ENCODE measurements at regions not wholly inside any gene's neighbourhood (a gene's known extent, or its start where the extent isn't known, plus 50 kb on each side); places are given as distances from the start of the nearest gene placed in this dataset.

DNA sequence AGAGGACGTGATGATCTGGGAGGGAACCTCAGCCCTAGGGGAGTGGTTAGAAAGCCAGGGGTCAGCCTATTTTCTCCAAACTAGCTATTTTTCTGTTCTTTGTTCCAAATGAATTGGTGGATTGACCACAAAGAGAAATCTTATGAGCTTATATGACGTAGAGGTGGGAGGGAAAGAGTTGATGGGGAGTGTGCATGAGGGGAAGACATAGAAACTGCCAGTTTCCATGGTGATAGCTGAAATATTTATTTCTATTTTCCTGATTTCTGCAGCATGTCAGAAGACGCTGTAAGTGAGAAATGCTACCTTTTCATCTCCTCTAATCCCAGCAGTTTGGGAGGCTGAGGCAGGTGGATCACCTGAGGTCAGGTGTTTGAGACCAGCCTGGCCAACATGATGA lies 51.4 kb upstream of the CISTR start:
- no peak for DNase-seq (ENCODE audit: low spot score)

DNA sequence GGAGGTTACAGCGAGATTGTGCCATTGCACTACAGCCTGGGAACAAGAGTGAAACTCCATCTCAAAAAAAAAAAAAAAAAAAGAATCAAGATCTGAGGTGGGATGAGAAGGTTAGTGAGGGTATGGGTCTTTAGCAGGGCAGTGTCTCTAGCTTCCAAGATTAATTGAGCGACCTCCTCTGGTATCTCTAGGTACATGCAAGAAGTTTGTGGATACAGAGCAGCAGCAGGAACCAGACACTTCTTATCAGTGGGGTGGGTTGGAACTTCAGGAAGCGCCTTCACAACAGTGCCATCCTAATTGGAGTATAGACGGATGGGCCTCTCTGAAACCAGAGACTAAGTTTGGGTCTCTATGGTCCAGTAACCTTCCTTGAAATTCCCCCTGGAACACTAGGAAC lies 51.9 kb upstream of the CISTR start:
- DNase-seq (ENCODE audit: low spot score), result no peak

DNA sequence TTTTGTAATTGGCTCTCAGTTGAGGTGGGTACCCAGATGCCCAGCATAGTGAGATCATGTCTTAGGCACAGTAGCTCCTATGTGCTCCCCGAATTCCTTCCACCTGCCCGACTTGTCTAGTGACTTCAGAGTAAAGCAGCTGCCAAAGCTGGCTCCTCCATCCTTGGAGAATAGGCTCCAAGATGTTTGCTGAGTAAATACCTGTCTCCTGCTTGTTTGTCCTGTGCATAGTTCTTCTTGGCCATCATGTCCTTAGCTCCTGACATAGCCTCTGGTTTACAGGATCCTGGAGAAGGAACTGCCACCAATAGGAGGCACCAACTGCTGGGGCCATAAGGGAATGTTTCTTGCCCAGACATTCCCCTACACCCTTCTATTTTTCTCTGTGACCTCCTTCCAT lies 52.6 kb upstream of the CISTR start:
- DNase-seq (ENCODE audit: low spot score), result no peak

DNA sequence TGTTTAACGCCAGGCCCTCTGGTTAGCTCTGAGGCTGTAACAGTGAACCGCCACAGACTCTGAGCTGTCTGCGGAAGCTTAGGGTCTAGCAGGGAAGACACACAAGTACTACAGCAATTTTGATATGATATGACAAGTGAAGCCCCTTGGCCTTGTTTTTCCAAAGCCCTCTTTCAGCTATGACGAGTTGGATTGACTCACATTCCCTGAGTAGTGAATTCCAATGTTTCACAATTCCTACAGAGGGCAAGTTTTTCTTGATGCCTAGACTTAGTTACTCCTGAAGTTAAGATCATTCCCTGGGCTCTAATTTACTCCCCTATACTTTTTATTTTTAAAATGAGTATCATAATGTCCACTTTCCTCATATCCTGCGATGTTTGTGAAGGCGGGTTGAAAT lies 53.3 kb upstream of the CISTR start:
- DNase-seq (ENCODE audit: low spot score), result no peak

DNA sequence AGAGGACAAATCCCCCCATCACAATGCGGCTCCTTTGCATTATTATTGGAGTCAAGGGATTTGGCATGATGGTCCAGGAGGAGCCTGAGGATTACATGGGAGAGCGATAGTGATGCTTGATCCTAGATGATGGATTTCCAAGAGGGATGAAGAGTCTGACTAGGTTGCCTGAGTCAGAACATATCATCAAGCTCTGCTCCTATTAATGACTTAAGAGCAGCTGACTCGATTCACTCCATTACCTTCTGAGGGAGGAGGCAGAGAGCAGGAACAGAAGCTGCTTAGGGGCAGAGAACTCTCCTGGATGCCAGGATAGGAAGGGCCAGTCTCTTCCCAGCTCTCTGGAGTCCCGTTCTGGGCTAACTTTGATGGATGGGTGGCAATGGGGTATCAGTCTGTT lies 54.0 kb upstream of the CISTR start:
- DNase-seq (ENCODE audit: low spot score), result no peak

DNA sequence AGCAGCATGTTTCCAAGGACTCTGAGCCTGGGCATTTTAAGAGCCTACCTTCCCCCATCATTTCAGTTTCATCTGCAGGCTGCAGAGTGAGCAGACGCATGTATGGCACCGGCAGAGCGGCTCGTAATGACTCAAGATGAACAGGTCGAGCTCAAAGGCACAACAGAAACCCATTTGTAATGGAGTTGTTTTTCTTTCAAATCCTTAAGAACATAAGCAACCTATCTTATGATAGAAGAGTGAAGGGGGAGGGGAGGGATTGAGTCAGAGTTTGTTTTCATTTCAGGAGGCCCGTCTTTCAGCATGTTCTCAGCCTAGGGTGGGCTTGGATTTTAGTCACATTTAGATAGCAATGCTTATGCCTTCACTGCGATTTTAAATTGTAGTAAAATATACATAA lies 54.9 kb upstream of the CISTR start:
- no peak for DNase-seq (ENCODE audit: low spot score)

DNA sequence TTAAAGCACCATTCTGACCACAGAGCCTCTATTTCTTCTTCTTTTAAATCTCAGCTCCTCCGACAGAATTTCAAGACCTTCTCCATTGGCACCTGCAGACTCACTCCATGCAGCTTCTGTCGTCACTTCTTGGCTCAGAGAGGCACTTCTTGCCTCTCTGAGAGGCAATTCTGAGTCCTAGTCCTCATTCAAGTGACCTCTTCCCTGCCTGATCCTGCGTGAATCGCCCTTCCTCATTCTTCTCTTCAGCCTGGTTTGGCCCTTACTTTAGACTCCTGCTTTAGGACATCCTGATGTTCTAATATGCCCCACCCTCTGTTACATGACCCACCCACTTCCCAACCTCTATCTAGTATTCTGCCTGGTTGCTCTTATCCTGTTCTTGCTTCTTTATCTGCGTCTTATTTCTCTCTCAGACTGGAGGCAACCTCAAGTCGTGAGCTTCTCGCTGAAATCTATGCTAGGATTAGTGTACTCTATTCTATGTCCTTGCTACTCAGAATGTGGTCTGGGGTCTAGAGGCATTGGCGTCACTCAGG lies 55.6 kb upstream of the CISTR start:
- no peak for DNase-seq (ENCODE audit: low spot score)

DNA sequence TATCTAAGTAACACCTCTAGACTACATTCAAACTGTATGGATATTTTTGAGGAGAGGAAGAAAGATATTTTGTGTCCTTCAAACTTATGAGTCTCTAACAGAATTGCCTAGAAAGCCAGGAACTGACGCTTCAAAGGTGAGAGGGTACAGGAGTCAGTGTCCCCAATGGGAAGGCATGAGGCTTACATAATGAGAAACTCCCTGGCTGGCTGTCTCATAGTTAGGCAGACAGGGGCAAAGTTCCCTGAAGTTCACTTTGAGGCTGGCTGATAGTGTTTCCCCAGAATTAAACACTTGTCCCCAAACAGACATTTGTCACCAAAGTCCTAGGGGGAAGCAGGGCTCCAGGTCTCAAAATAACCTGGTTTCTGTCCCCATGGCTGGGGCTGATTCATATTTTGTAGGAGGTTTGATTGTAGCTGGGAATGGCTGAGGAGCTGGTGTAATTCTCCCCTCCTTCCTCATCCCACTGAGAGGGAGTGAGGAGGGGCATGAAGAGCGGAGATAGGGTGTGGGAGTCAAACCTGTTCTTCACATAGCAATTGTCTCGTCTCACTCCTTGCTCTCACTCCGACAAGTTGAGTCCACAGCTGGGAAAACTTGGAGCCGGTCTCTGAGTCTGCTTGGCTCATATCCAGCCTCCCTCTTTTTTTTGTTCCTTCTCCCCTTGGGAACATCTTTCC lies 56.4 kb upstream of the CISTR start:
- no peak for DNase-seq (ENCODE audit: low spot score)

DNA sequence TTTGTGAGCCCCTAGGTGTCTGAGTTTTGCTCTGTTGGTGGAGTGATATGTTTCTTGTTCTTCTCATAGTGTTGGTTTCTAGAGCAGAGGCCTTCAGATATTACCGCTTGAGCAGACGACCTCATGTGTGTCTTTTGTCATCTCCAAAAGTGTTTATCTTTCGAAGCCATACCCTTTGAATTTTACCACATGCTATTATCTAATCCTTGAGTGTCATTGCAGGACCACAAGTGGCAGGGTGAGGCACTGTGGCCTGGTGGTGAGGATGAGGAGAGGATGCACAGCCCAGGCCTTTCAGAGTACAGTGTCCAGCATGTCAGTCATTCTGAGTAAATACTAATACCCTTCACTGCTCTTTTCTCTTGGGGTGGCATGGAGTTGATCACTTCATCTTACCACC lies 57.2 kb upstream of the CISTR start:
- DNase-seq (ENCODE audit: low spot score), result no peak

DNA sequence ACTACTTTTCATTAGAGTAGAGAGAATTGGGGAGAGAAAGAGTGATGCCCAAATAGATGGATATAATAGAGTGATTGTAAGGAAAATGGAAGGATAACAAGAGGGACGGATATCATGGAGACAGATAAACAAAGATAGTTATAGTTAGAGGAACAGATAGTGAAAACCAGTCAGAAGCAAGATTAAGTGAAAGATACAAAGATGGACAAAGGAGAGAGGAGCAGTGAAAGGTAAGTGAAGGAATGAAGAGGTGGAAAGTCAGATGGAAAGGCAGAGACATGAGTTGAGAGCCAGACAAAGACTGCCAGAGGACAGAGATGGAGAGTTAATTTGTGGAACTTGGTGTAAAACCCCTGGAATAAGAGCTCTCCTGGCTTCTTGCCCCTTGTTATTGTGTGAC lies 59.2 kb upstream of the CISTR start:
- no peak for DNase-seq (ENCODE audit: low spot score)

DNA sequence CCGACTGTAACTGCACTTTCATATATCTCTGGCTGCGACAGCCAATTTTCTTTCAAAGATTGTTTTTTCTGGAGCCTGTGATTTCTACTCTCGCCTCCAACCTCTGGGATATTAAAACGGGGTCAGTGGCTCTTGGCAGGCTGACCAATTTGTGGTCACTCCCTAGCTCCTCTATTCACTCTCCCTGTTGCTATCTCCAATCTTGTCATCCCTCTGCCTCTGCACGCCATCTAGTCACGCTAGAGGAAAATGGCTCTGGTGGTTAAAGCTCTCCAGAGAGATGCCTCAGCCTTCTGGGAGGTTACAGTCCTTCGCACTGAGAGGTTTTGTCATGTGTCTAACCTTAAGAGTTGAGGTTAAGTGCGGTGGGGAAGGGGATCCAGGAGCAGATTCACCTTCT lies 59.8 kb upstream of the CISTR start:
- no peak for DNase-seq (ENCODE audit: low spot score)

DNA sequence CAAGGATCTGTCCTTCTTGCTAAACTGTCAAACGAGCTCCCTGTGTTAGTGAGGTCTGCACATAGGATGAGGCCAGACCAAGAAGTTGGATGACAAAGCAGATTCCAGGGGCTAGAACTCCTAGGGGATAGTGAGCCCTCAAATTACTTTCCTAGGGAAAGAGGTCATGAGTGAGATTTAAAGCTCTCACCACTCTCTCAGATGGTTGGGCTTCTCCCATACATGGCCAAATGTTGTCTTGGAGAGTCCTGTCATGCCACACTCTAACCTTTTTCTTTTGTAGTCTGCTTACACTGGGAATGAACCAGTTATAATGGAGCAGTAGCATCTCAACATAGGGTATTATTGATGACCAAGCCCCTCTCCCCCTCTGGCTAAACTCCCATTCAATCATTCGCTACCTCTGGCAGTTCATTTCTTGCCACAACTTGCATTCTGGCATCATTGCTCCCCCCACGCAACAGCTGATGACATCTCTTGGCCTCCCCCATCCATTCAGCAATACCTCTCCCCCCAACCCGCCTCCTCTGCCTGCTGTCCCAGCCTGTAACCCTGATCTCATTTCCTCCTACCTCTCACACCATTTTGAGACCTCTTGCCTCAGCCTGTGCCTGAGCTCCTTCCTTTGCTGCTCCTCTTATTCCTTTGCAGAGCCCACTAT lies 64.7 kb upstream of the CISTR start:
- no peak for DNase-seq (ENCODE audit: low spot score)

DNA sequence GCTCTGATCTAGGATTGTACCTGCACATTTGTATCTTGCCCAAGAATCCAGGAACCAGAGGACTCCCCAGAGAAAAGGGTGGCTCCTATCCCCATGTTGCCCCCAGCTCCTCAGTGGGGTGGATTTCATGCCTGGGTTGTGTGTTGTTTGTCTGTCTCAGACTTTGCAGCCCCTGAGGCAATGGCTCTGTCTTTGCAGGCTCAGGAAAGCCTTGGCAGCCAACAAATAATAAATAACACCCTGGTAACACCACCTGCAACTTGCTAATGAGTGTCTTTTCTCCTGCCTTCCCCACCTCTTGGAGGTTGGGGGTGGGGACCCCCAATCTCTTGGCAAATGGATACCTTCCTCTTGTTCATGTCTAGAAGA lies 65.2 kb upstream of the CISTR start:
- no peak for DNase-seq (ENCODE audit: low spot score)

DNA sequence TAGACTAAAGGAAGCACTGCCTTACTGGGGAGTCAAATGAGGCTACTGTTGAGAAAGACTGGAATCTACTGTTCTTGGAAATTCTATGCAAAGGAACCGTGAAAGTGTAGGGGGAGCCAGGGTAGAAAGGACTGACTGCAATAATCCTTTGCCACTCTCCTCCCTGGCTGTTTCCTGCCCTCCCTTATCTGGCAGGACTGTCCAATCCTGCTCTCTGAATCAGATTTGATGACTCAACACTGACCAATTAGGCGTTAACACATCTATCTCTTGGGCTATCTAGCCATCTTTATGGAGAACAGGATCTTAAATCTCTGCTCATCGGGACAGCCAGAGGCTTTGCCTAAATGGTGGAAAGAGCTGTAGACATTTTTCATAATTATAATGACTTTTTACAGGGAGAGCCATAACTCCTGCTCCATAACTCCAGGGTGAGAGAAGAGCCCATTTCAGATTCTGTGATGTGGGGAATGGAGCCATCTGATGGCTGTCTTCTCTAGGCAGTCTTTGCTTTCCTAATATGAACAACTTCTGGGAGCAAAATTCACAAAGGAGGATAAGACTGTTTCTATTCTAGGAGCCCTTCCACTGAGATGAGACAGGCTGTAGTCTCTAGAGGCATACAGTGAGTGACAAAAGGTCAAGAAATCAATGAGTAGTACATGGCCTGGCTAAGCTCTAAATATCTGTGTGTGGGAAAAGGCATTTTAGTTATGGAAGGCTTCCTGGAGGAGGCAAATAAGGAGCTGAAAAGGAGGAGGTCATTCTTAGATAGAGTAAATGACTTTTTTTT lies 68.9 kb upstream of the CISTR start:
- peak; percentile 30 for DNase-seq (ENCODE audit: low spot score)

DNA sequence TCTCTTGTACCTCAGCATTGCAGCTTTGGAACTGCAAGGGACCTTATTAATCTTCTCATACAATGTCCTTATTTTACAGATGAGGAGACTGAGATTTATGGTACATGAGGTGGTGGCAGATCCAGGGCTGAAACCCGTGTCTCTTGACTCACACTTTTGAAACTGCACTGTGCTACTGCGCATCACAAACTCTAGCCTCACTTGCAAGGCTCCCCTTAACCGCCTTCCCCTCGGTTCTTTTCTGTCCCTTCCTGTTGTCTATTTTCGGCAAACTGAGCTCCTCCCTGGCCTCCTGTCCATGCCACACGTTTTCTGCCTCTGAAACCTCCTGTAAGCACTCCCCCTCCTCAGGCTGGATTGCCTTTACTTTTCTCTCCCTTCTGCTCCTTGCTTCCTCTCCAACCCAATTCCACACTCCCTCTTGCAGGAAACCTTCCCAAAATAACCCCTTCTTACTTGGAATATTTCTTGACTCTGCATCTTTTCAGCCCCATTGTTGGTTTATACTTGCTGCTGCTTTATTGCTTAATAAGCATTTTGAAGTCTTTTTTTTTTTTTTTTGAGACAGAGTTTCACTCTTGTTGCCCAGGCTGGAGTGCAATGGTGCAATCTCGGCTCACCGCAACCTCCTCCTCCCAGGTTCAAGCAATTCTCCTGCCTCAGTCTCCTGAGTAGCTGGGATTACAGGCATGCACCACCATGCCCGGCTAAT lies 72.4 kb upstream of the CISTR start:
- DNase-seq (ENCODE audit: low spot score), result no peak

DNA sequence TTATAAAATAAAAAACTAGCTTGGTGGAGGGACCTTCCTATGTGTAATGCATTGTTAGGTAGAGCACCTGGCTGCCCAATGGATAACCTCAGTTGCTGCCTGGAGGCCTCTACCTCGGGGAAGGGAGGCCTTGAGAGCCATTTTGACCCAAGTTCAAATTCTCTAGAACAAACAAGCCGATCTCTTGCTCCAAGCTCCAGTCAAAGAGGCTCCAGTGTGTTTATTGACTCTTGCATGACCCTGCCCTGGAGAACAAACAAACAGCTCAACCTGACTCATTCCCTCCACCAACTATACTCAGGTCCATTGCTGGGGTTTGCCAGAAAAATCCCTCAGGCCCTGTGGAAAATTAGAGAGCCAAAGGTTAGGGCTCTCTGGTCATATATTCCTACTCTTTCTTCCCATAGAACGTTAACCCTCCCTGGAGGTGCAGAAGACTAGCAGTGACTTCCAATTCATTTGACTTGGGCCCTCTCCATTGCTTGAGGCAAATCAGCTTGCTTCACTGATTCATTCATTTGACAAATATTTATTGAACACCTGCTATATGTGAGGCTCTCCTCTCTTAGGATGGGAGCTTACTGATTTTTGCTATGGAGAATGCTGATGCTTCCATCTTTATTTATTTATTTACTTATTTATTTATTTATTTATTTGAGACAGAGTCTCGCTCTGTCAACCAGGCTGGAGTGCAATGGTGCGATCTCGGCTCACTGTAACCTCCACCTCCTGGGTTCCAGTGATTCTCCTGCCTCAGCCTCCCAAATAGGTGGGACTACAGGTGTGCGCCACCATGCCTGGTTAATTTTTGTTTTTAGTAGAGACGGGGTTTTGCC lies 73.7 kb upstream of the CISTR start:
- peak; percentile 70 for DNase-seq (ENCODE audit: low spot score)

DNA sequence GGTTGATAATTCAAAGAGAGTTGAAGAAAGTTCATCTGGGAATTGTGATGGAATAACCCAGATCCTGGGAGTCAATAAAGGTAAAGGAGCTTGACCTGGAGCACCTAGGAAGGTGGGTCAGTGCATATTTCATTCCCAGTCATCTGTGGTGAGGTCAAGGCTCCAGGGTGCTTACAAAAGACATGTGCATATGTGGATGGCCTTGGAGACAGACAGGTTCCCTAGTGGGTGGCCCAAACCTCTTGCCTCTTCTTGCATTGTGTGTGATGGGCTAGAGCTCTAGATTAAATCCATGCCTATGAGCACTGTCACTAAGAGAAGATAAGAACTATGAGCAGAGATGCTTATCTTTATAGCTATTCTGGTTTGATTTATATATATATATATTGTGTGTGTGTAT lies 75.5 kb upstream of the CISTR start:
- DNase-seq (ENCODE audit: low spot score), result no peak

DNA sequence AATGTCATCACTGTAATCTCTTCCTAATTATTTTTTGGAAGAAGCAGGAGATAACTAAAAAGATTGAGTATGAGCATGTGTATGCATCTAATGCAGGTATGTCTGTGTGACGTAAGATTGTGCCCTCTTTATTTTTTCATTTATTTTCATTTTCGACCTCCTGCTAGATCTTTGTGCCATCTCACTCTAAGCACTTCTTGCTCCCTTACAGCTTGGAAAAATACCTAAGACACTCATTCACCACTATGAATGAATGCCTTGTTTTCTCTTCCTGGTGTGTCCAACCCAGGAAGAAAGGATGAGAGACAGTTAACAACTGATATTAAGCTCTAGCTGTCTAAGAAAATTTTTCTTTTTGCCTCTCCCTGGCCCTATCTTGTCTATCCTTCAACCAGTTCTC lies 76.8 kb upstream of the CISTR start:
- no peak for DNase-seq (ENCODE audit: low spot score)

DNA sequence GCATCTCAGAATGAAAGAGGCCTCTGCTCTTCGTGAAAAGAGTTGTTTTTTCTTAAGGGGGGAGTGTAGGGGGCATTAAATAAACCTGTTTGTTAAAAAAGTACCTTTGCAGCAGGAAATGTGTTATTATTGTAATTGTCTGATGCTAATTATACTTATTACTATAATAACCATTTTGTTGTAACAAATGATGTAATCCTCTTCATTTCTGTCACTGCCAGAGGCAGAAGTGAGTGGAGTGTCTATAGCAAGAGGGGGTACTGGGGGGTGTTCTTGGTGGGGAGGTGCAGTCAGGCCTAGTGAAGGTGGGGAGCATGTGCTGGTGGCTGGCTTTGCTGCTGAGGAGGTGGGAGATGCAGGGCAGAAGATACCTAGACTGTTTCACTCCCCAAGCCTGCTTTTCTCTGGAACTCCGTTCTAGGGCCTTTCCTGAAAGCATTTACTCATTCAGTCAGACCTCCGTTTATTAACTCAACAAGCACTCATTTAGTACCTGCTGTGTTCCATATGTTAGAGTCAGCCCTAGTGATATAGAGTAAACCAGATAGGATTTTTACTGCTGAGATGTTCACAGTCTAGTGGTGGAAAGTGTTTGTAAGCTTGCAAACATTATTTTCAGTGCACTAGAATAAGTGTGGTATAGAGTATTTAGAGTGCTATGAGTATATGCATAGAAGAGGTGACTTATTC lies 77.5 kb upstream of the CISTR start:
- DNase-seq (ENCODE audit: low spot score), result no peak

DNA sequence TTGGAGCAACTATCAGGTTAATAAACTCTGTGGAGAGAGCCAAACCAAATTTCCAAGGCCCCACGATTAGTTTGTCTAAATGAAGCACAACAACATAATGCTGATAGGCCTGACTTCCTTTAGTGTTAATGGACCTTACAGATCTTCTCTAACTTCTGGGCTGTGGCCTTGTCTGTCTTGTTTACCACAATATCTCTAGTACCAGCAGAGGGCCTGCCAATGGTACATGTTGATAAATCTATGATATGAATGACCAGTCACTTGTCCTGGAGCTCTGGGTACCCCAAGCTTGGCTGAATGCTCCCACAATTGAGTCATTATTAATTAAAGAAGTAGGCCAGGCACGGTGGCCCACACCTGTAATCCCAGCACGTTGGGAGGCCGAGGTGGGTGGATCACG lies 78.9 kb upstream of the CISTR start:
- DNase-seq (ENCODE audit: low spot score), result no peak

DNA sequence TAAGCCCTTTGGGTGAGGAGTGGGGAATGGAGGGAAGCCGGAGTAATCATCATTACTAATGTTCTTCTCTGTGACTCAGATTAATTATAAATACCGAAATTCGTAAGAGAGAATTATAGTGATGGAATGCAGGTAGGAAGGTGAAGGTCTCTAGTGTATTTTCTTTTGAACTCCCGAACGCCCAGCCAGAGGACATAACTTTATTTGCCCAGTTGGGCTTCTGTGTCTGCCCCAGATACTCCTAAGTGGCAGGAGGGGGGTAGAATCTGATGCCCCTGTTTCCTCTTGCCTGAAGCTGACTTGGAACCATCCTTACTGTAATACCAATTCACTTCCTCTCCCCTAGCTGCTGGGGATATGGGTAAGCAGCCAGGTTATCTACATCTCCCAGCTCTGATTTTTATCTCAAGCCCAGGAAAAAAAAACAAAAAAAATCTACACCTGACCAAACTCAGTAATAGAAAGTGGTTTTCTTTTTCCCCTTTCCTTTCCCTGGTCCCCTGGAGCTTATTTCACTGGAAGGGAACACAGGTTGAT lies 84.4 kb upstream of the CISTR start:
- DNase-seq (ENCODE audit: low spot score), result no peak
